Left ventricle myocardium inferior (tissue), 1 donor: ENCODE measurements at regions not wholly inside any gene's neighbourhood (a gene's known extent, or its start where the extent isn't known, plus 50 kb on each side); places are given as distances from the start of the nearest gene placed in this dataset.

ENCODE experiments used
- DNase-seq: peaks from one replicate; pipeline ENCODE4 v3.0.0-alpha.2; 2020
- H3K27ac ChIP-seq: fragments of 200-600 bp; replicated peaks from 2 replicates; pipeline ENCODE4 v1.8.0; 2021
- H3K27me3 ChIP-seq: fragments of 200-600 bp; 2 replicates; pipeline ENCODE4 v1.8.0; 2021; ENCODE audit warnings: low read depth
- H3K36me3 ChIP-seq: fragments of 200-600 bp; 2 replicates; pipeline ENCODE4 v1.8.0; 2021
- H3K4me1 ChIP-seq: fragments of 200-600 bp; 2 replicates; pipeline ENCODE4 v1.8.0; 2021
- H3K4me3 ChIP-seq: fragments of 200-600 bp; 2 replicates; pipeline ENCODE4 v1.8.0; 2021; ENCODE audit warnings: mild to moderate bottlenecking, moderate library complexity
- H3K9me3 ChIP-seq: fragments of 200-600 bp; replicated peaks from 2 replicates; pipeline ENCODE4 v1.8.0; 2021
- intact Hi-C: fragments of 100-400 bp; cut with micrococcal nuclease; formaldehyde crosslinking; loops from one replicate; pipeline ENCODE4 v1.11.0; 2022
- TF ChIP-seq, protein P1 (sequence below): fragments of 200-600 bp; IDR thresholded peaks from 2 replicates; pipeline ENCODE4 v1.8.0; 2021; ENCODE audit warnings: antibody characterized with exemption, mild to moderate bottlenecking, borderline replicate concordance
- donor health status: DM: no; HTN: yes; CAD: no; lungs with severe emphysema.

DNA sequence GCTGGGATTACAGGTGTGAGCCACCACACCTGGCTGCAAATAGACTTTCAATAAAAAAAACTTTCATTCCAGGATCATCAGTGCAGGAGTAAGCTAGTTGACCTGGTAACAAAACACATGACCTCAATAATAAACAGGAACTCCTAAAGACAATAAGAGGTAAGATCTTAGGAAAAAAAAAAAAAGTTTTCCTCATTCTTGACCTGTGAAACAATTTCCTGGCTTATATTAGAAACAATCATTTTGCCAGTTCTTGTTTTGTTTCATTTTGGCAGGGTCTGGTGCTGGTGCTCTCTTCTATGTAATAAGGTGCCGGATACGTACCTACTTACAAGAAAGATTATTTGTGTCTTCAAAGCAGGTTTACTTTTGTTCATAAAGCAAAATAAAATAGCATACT is 90.6 kb upstream of the AMN1 start:
- TF ChIP-seq, protein P1, sequence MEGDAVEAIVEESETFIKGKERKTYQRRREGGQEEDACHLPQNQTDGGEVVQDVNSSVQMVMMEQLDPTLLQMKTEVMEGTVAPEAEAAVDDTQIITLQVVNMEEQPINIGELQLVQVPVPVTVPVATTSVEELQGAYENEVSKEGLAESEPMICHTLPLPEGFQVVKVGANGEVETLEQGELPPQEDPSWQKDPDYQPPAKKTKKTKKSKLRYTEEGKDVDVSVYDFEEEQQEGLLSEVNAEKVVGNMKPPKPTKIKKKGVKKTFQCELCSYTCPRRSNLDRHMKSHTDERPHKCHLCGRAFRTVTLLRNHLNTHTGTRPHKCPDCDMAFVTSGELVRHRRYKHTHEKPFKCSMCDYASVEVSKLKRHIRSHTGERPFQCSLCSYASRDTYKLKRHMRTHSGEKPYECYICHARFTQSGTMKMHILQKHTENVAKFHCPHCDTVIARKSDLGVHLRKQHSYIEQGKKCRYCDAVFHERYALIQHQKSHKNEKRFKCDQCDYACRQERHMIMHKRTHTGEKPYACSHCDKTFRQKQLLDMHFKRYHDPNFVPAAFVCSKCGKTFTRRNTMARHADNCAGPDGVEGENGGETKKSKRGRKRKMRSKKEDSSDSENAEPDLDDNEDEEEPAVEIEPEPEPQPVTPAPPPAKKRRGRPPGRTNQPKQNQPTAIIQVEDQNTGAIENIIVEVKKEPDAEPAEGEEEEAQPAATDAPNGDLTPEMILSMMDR = no peak
- no peak for DNase-seq
- intact Hi-C loops = no loop called here
- H3K4me3 ChIP-seq = no peak overlapping the region
- H3K36me3 ChIP-seq = no peaks in the 10 kb centered on the region
- H3K9me3 ChIP-seq = peaks cover 6% of the 10 kb centered on the region
- peak overlapping the region; percentile 64 for H3K27ac ChIP-seq
- H3K4me1 ChIP-seq = peaks cover 5% of the 10 kb centered on the region
- H3K27me3 ChIP-seq = no peaks in the 10 kb centered on the region

DNA sequence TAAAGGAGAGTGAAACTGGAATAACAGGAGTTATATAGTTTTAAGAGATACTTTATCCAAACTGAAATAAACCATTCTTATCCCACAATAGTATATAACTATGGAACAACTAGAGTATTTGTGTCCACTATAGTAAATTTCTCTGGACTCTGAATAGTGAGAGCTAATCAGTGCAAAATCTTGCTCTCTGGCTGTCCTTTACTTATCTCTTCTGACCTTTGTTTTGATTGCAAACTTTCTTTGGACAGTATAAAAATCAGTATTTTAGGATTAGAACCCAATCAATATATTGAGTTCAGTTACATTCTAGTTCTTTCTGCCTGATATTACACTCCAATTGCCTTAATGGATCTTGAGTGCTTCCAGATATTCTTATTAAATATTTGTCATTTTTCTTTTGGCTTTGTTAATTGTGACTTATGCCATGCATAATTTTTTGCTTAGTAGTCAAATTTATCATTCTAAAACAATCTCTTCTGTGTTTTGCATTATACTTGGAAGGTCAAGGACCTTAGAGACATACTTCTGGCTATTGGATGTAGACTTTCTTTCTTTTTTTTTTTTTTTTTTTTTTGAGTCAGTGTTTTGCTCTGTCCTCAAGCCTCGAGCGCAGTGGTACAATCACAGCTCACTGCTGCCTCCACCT is 89.9 kb upstream of the AMN1 start:
- Histone ChIP-seq H3K4me1 (peaks cover 5% of the 10 kb centered on the region), H3K27ac (peak overlapping the region; percentile 64), H3K9me3 (peaks cover 6% of the 10 kb centered on the region), H3K4me3 (no peak overlapping the region), H3K27me3 (no peaks in the 10 kb centered on the region), H3K36me3 (no peaks in the 10 kb centered on the region)
- TF ChIP-seq, protein P1 = no peak
- DNase-seq = no peak
- intact Hi-C loops = no loop called here

DNA sequence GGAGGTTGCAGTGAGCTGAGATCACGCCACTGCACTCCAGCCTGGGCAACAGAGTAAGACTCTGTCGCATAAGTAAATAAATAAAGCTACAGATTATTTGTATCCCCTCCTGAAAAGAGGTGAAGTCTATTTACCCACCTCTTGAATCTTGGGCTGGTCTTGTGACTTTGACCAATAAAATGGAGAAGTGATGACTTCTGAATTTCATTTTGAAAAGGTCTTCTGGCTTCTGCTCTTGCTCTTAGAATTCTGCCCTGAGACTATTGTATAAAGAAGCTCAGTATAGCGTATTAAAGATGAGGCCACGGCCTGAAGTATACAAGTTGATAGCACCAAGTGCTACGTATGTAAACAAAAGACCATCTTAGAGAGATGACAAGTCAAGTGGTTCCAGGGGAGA is 88.3 kb upstream of the AMN1 start:
- Histone ChIP-seq H3K9me3 (peaks cover 6% of the 10 kb centered on the region), H3K4me1 (peaks cover 5% of the 10 kb centered on the region), H3K27ac (no peak overlapping the region), H3K27me3 (no peaks in the 10 kb centered on the region), H3K36me3 (no peaks in the 10 kb centered on the region), H3K4me3 (no peak overlapping the region)
- DNase-seq = no peak
- intact Hi-C loops = no loop called here
- TF ChIP-seq, protein P1 = no peak

DNA sequence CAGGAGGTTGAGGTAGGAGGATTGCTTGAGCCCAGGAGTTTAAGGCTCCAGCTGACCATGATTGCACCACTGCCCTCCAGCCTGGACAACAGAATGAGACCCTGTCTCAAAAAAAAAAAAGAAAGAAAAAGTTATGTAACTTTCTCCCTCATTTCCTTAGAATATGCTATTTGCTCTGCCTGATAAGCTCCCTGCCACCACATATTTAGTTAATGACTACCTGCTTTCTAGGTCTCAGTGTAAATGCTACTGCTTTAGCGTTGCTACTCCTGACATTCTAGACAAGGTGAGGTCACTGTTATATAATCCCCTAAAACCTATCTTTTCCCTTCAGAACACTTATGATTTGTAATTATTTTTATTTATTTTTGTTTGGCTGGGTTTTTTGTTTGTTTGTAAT is 86.3 kb upstream of the AMN1 start:
- Histone ChIP-seq H3K27me3 (no peaks in the 10 kb centered on the region), H3K9me3 (peaks cover 6% of the 10 kb centered on the region), H3K4me1 (peaks cover 5% of the 10 kb centered on the region), H3K36me3 (no peaks in the 10 kb centered on the region), H3K4me3 (no peak overlapping the region), H3K27ac (no peak overlapping the region)
- intact Hi-C loops = no loop called here
- TF ChIP-seq, protein P1 = no peak
- DNase-seq = no peak

DNA sequence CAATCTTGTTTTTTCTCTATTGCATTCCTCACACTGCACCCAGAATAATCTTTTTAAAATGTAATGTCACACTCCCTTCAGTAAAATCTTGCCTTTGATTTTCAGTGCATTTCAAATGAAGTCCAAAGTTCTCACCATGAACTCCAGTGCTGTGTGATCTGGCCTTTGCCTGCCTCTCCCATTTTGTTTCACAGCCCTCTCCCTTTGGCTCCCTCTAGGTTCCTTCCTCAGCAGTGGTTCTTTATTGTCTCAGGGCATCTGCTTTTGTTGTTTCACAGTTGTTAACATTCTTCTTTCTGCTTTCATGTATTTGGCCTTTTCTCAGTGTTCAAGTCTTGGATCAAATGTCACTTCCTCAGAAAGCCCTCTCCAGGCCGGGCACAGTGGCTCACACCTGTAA is 84.5 kb upstream of the AMN1 start:
- no peak for DNase-seq
- intact Hi-C loops = no loop called here
- H3K9me3 ChIP-seq = no peaks in the 10 kb centered on the region
- H3K4me3 ChIP-seq = no peak overlapping the region
- TF ChIP-seq, protein P1 = no peak
- H3K27ac ChIP-seq = no peak overlapping the region
- H3K27me3 ChIP-seq = no peaks in the 10 kb centered on the region
- H3K4me1 ChIP-seq = no peaks in the 10 kb centered on the region
- no peaks in the 10 kb centered on the region for H3K36me3 ChIP-seq
